Astrocyte of the spinal cord (primary cell): ENCODE measurements at regions not wholly inside any gene's neighbourhood (a gene's known extent, or its start where the extent isn't known, plus 50 kb on each side); places are given as distances from the start of the nearest gene placed in this dataset.

ENCODE experiments used
- DNase-seq: peaks from one replicate; pipeline ENCODE4 v3.0.0; 2011; ENCODE audit warnings: low read depth, low spot score
- H3K4me3 ChIP-seq: 2 replicates; pipeline ENCODE4 v1.5.1; 2011; ENCODE audit warnings: low read depth, mild to moderate bottlenecking, low read length, moderate library complexity
- in situ Hi-C: cut with HindIII; loops from 2 replicates; pipeline ENCODE4 v1.10.0; 2017; ENCODE audit warnings: low sequenced_read_pairs
- TF ChIP-seq, protein P1 (sequence below): IDR thresholded peaks from 2 replicates; pipeline ENCODE4 v1.5.1; 2012; ENCODE audit warnings: low read depth, mild to moderate bottlenecking, low read length, inconsistent platforms

DNA sequence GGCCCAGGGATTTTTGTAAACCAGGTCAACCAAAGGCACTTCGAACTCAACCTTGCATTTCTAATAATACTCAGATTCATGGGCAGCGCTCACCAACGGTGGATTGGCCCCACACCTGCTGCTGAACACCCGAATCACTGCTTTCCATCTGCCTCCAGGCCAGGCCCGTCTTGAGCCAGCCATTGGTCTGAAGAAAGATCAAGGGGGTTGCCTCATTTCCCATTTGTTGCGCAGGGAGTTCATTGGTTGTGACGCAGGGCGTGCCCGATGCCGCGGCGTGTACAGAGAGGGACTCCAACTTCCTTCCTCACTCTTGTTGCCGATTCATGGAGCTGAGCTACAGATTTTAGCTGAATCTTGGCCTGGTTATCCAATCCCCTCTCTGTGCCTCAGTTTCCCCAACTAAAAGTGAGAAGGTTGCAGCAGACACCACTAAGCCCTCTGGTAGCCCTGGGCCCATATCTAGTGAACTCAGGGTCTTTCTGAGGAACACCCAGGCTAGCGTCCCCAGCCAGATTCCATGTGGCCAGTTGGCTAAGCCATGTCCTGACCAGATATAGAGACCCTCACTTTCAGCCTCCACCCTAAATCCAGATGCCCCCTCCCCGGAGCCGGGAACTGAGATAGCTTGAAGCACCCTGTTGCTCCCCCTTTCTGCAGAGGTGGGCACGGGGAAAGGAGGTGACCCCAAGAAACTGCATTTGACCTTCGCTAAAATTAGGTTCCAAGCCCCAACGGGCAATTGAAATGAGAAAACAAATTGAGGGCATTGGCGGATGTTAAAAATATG lies 60.9 kb upstream of the HPCAL1 start:
- DNase-seq, result no peak
- H3K4me3 ChIP-seq, result no peak overlapping the region
- in situ Hi-C loops, result no loop called here
- TF ChIP-seq, protein P1, sequence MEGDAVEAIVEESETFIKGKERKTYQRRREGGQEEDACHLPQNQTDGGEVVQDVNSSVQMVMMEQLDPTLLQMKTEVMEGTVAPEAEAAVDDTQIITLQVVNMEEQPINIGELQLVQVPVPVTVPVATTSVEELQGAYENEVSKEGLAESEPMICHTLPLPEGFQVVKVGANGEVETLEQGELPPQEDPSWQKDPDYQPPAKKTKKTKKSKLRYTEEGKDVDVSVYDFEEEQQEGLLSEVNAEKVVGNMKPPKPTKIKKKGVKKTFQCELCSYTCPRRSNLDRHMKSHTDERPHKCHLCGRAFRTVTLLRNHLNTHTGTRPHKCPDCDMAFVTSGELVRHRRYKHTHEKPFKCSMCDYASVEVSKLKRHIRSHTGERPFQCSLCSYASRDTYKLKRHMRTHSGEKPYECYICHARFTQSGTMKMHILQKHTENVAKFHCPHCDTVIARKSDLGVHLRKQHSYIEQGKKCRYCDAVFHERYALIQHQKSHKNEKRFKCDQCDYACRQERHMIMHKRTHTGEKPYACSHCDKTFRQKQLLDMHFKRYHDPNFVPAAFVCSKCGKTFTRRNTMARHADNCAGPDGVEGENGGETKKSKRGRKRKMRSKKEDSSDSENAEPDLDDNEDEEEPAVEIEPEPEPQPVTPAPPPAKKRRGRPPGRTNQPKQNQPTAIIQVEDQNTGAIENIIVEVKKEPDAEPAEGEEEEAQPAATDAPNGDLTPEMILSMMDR, result no peak

DNA sequence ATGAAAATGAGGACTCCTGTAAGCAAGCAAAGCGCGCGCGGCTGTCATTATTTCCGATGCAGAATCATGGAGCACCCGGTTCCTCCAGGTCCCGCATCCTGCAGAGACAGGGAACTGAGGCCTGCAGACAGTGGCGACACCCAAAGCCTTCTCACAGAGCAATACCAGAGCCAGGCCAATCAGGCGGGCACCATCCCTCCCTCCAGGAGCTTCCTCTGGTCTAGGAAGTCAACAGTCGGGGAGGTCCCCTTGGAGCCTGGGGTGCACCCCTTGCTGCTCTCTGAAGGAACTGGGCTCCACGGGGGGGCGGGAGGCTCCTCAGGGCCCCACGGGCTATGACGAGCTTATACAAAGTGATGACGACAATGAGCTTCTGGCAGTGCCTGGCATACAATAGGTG lies 60.3 kb upstream of the HPCAL1 start:
- TF ChIP-seq, protein P1, result no peak
- DNase-seq, result no peak
- H3K4me3 ChIP-seq, result no peak overlapping the region
- in situ Hi-C loops, result no loop called here

DNA sequence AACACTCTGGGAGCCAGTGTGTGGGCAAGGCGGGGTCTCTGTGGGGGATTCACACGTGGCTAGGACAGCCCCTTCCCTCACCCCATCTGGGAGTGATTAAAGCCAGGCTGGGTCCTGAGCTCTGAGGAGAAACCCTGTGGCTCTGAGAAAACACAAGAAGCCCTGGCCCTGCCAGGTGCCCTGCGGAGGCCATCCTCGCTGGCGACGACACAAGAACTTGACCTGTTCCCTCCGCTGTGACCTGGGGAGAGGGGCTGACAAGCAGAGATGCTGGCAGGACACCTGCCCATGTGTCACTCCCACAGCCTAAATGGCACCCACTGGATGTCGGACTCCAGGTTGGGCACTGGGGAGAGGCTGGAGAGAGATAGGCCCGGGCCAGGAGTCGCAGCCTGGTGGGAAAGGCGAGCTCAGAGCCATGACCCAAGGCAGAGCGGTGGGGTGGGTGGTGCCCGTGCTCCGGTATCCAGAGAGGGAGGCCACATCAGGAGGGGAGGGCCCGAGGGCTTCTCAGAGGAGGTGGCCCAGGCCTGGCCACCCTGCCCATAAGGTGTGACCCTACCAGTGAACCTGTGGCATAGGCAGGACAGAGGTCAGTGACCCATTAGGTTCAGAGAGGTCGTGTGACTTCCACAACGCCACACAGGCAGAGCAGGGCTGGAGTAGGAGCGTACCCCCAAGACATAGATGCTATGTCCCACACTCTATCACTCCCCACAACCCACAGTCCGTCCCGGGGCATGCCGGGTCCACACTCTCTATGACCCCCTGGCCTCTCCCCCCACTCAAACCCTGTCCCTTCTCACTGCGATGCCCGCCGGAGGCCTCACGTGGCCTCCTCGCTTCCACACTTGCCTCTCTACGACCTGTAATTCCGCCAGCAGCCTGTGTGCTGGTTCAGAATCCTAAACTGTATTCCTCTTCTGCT lies 59.4 kb upstream of the HPCAL1 start:
- TF ChIP-seq, protein P1, result no peak
- H3K4me3 ChIP-seq, result no peak overlapping the region
- in situ Hi-C loops, result no loop called here
- DNase-seq, result no peak

DNA sequence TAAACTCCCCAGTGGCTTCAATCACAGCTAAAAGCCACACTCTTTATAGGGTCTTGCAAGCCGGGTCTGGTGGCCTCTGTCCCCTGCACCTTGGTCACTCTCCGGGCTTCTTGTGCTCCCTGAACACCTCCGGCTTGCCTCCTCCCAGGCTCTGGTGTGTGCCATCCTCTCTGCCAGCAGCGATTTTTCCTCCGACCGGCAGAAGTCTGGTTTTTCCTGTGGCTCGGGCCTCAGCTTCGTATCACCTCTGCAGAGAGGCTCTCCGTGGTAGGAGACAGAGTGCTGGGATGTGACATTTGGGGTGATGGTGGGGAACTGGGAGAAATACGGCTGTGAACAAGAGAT lies 58.8 kb upstream of the HPCAL1 start:
- TF ChIP-seq, protein P1, result no peak
- in situ Hi-C loops, result no loop called here
- DNase-seq, result no peak
- no peak overlapping the region for H3K4me3 ChIP-seq

DNA sequence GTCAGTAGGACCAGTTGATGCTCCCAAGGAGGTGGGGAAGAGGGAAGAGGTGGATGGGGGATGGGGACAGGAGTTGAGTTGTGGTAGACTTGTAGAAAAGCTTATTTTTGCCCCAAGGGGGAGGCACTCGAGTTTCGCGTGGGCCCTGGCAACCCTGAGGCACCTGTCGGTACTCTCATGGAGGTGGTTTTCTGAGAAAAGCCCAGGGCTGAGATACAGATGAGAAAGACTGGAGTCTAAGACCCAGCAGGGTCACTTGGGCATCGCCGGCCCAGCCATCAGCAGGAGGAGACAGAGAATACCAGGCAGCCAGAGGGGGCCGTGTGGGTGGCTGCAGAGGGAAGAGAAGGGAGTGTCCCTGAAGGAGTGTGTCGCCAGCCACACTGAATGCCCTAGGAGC lies 57.7 kb upstream of the HPCAL1 start:
- DNase-seq, result no peak
- in situ Hi-C loops, result no loop called here
- TF ChIP-seq, protein P1, result no peak
- H3K4me3 ChIP-seq, result no peak overlapping the region

DNA sequence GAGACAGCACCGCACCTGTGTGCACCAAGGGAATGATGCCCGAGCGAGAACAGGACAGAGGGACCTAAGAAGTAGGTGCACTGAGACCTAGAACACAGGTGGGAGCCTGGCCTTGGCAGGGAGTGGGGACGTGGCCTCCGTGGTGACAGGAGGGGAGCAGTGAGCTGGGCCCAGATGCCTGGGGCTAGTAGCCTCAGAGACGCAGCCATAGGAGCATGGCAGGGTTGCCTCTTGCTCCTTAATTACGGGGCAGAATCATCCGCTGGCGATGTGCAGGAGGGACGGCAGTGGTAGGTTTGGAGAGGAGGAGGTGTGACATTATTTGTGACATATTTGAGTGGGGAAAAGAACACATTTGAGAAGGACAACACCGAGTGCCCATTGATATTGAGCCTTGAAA lies 57.0 kb upstream of the HPCAL1 start:
- TF ChIP-seq, protein P1, result no peak
- in situ Hi-C loops, result no loop called here
- no peak for DNase-seq

More for the DNA sequence above, 57.0 kb upstream of the HPCAL1 start:
- no peak overlapping the region for H3K4me3 ChIP-seq
